ENCODE measurements at regions not wholly inside any gene's neighbourhood (a gene's known extent, or its start where the extent isn't known, plus 50 kb on each side); places are given as distances from the start of the nearest gene placed in this dataset.

DNA sequence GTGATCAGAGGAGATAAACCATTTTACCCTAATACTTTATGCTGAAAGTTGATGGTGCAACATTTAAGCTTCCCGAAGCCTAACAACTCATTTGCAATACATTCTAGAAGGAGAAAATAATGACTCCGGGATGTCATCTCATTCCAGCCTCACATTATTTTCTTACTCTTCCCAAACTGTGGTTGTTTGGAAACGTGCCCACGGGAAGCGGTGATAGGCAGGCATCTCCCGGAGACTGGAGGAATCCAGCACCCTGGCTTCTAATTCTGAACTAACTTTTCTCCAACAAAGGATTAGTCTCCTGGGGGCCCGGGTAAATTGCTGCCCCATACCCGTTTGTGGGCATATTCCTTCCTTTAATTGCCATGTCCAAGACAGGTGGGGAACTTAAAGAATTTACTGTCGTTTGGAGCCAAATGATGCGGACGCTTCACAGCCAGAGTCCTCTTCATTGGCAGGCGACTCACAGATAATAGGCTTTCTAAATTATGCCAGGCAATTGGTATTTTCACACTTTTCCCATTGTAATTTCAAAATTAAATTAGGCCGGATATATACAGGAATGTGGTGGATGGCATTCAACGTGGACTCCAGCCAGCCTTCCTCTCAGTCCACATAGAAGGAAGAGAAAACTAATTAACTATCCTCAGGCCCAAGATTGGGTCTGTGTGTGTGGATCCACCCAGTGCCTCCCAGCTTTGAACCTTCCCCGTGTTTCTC, 278.1 kb downstream of the AJAP1 start:
- Histone ChIP-seq H3K9me3 (replicated peaks) (no peaks in the 10 kb centered on the region), H3K36me3 (no peaks in the 10 kb centered on the region), H3K4me1 (no peaks in the 10 kb centered on the region), H3K27me3 (peaks cover 19% of the 10 kb centered on the region), H3K4me3 (no peak overlapping the region), H3K27ac (no peak overlapping the region)
- DNase-seq, result no peak

DNA sequence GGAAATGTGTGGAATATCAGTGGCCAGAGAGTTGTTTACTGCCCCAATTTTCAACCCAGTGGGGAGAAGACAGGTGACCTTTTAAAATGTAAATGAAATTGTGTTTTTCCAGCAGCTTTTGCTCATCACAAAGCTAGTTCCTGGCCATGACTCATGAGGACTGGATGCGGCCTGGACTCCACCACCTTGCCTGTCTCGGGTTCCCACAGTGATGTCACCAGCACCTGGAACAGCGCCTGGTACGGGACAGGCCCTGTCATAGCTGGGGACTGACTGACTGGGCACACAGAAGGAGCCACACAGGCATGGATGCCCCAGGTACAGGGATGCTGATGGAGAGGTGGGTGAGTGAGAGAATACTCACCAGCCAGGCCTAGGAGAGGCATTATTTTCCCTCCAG, 277.1 kb downstream of the AJAP1 start:
- peaks cover 21% of the 10 kb centered on the region for H3K27me3 ChIP-seq
- H3K9me3 ChIP-seq (replicated peaks), result no peaks in the 10 kb centered on the region
- H3K27ac ChIP-seq, result no peak overlapping the region
- H3K4me1 ChIP-seq, result no peaks in the 10 kb centered on the region
- H3K4me3 ChIP-seq, result no peak overlapping the region
- peak; percentile 16 to 17 for DNase-seq
- H3K36me3 ChIP-seq, result no peaks in the 10 kb centered on the region

DNA sequence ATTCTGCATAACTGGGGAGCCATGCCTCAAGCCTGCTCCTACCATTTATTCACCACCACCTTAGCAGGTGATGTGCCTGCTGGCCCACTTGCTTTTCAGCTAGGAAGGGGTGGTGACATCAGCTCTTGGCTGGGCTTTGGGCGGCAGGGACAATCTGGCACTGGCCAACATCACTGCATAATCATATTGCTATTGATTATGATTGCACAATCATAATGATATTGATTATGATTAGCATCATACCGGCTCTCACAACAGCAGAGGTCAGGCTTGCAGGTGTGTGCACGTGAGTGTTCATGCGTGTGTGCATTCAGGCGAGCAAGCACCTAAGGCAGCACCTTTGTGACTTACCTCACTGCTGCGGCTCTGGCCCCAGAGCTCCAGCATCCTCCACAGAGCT, 273.8 kb downstream of the AJAP1 start:
- H3K9me3 ChIP-seq (replicated peaks), result no peaks in the 10 kb centered on the region

DNA sequence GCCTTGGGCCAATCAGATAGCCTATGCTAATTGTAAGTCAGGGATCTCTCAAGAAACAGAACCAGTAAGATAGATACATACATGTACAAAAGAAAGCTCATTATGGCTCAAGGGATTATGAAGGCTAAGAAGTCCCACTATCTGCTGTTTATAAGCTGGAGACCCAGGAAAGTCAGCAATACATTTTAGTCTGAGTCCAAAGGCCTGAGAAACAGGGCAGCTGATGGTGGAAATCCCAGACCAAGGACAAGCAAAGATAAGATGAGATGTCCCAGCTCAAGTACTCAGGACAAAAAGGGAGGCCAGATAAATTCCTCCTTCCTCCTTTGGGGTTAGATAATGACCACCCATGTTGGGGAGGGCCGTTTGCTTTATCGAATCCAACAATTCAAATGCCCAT, 269.9 kb downstream of the AJAP1 start:
- H3K27ac ChIP-seq, result no peak overlapping the region
- H3K36me3 ChIP-seq, result no peaks in the 10 kb centered on the region
- DNase-seq, result no peak
- H3K27me3 ChIP-seq, result peaks cover 3% of the 10 kb centered on the region; the same call in 1 of the 2 replicates
- H3K9me3 ChIP-seq (replicated peaks), result no peaks in the 10 kb centered on the region
- no peak overlapping the region for H3K4me3 ChIP-seq
- no peaks in the 10 kb centered on the region for H3K4me1 ChIP-seq

More for the DNA sequence above, 273.8 kb downstream of the AJAP1 start:
- no peak overlapping the region for H3K4me3 ChIP-seq
- H3K27me3 ChIP-seq, result peaks cover 13% of the 10 kb centered on the region
- no peaks in the 10 kb centered on the region for H3K36me3 ChIP-seq
- H3K27ac ChIP-seq, result no peak overlapping the region
- DNase-seq, result no peak
- H3K4me1 ChIP-seq, result no peaks in the 10 kb centered on the region

DNA sequence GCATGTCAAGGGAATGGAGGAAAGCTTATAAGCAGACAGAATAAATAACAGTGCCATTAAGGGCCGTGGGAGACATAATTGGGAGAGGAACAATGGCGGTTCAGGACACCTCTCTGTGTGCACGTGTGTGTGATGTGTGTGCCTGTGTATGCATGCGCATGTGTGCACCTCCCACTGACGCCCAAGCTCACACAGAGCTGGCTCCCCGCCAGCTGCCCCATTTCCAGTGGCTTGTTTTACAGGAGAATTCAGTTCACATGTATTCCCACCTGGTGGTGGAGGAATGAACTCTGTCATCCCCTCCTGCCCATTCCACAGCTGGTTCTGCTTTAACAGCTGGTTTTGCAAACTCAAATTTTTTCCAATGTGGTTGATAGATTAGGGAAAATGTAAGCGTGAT, 262.2 kb downstream of the AJAP1 start:
- Histone ChIP-seq H3K4me3 (no peak overlapping the region), H3K36me3 (no peaks in the 10 kb centered on the region), H3K27me3 (peaks cover 18% of the 10 kb centered on the region), H3K4me1 (no peaks in the 10 kb centered on the region), H3K27ac (no peak overlapping the region), H3K9me3 (replicated peaks) (no peaks in the 10 kb centered on the region)
- no peak for DNase-seq

DNA sequence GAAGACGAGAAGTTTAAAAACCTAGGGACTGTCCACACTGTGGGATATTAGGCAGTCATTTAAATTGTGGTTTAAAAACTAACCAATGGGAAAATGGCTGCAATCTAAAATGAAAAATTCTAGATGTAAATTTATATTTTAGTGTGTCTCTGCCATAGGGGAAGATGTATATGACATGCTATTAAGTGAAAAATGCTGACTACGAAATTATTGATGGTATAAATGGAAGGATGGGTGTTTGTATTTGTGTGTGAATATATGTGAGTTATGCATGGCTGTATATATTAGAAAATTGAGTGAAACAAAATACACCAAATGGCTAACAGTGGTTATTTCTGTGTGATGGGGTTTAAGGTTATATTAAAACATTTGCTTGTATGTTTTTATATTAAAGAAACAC, 260.7 kb downstream of the AJAP1 start:
- no peaks in the 10 kb centered on the region for H3K9me3 ChIP-seq (replicated peaks)
- DNase-seq, result no peak

DNA sequence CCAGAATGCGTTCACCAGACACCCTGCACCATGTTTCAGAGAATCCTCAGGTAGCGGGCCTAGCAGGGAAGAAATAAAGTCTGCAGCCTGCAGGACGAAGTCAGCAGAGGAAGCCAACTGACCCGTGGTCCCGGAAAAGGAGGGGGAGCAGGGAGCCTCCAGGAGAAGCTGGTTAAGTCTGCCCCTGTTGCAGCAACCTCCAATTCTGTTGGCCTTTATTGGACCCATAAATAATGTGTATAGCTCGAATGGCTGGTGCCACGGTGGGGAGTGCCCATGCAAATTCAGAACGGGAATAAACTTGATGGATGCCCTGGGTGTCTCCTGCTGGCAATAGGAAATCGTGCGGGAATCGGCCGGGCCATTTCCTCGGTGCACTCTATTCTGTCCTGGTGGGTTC, 254.1 kb downstream of the AJAP1 start:
- Histone ChIP-seq H3K4me1 (no peaks in the 10 kb centered on the region), H3K9me3 (replicated peaks) (no peaks in the 10 kb centered on the region), H3K36me3 (no peaks in the 10 kb centered on the region), H3K4me3 (no peak overlapping the region), H3K27me3 (peaks cover 17% of the 10 kb centered on the region), H3K27ac (no peak overlapping the region)
- DNase-seq, result no peak

More for the DNA sequence above, 260.7 kb downstream of the AJAP1 start:
- H3K27ac ChIP-seq, result no peak overlapping the region
- H3K4me1 ChIP-seq, result no peaks in the 10 kb centered on the region
- no peak overlapping the region for H3K4me3 ChIP-seq
- H3K27me3 ChIP-seq, result peaks cover 18% of the 10 kb centered on the region
- H3K36me3 ChIP-seq, result no peaks in the 10 kb centered on the region

DNA sequence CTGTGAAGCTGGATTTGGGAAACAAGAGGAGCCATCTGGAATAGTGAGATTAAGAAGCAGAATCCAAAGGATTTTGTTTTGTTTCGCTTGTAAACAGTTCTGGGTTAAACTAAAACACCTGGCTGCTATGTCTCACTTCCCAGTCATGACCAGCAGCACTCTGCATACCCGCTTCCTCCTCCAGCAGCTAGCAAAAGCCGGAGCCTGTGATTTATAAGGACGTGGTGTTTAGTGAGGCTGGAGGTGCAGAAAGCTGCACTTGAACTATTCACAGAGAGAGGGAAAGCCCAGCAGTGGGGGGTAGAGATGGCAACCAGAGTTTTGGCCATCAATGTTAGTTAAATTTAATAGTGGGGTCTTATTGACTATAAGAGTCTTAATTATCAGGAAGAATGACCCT, 240.2 kb downstream of the AJAP1 start:
- no peaks in the 10 kb centered on the region for H3K4me1 ChIP-seq
- H3K27ac ChIP-seq, result no peak overlapping the region
- H3K9me3 ChIP-seq (replicated peaks), result no peaks in the 10 kb centered on the region
- no peak for DNase-seq
- no peaks in the 10 kb centered on the region for H3K36me3 ChIP-seq
- H3K4me3 ChIP-seq, result no peak overlapping the region
- H3K27me3 ChIP-seq, result peaks cover 16% of the 10 kb centered on the region; the same call in 1 of the 2 replicates

DNA sequence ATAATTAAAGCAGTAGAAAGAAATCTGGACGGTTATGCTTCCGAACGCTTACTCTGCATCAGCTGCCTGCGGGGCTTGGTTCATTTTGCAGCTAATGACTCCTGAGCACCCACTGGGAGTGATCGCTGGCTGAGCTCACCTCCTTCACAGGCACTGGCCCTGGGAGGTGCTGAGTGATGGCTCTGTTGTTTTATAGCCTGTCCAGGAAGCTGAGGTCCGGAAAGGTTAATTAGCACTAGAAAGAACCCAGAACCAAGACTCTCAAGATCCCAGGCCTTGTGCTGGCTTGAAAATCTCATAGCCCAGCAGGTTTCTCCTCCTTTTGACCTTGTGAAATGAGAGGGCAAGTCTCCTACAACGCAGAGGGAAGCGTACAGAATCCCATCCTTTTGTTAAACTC, 226.2 kb downstream of the AJAP1 start:
- Histone ChIP-seq H3K27ac (no peak overlapping the region), H3K4me1 (no peaks in the 10 kb centered on the region)

DNA sequence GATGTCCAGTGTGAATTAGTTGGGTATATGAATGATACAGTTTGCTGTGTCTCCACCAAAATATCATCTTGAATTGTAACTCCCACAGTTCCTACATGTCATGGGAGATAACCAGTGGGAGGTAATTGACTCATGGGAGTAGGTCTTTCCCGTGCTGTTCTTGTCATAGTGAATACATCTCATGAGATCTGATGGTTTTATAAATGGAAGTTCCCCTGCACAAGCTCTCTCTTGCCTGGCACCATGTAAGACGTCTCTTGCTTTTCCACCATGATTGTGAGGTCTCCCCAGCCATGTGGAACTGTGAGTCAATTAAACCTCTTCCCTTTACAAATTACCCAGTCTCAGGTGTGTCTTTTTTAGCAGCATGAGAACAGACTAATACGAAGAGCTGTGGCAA, 223.0 kb downstream of the AJAP1 start:
- Histone ChIP-seq H3K9me3 (replicated peaks) (no peaks in the 10 kb centered on the region), H3K4me1 (no peaks in the 10 kb centered on the region), H3K27ac (no peak overlapping the region), H3K36me3 (no peaks in the 10 kb centered on the region), H3K27me3 (peaks cover 8% of the 10 kb centered on the region), H3K4me3 (no peak overlapping the region)
- DNase-seq, result no peak

More for the DNA sequence above, 226.2 kb downstream of the AJAP1 start:
- Histone ChIP-seq H3K9me3 (replicated peaks) (no peaks in the 10 kb centered on the region), H3K27me3 (peaks cover 8% of the 10 kb centered on the region), H3K4me3 (no peak overlapping the region), H3K36me3 (no peaks in the 10 kb centered on the region)
- DNase-seq, result no peak

DNA sequence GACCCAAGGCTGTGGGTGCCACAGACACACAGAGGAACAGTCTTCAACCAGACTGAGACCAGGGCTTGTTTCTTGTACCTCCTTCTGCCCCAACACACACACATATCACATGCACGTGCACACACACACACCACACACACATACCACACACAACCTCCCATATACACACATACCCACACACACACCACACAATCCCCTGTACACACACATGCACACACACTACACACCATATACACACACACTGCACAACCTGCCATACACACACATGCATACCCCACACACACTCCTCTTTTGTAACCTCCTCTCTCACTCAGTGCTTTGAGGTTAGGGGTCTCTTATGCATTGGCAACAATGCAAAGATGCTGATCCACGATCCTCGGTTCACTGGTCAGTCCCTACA, 217.0 kb downstream of the AJAP1 start:
- H3K36me3 ChIP-seq, result no peaks in the 10 kb centered on the region
- H3K9me3 ChIP-seq (replicated peaks), result no peaks in the 10 kb centered on the region
- no peak for DNase-seq
- H3K4me1 ChIP-seq, result no peaks in the 10 kb centered on the region
- no peak overlapping the region for H3K27ac ChIP-seq
- H3K27me3 ChIP-seq, result no peaks in the 10 kb centered on the region
- no peak overlapping the region for H3K4me3 ChIP-seq

DNA sequence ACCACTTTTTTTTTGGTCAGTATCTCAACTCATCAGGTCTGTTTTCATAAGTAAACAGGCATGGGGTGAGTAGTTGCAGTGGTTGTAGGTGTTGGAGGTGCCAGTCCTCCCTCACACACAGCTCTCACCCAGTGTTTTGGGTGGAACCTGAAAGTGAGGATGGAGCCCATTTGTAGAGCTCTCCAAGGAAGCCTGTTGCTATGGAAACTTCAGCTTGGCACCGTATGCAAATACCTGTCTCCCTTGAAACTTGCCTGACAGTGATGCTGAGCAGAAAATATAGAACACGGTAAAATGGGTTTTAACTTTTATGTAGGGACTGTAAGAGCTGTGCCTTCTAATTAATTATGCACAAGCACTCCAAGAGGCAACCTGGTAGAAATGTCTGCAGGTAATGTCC, 214.1 kb downstream of the AJAP1 start:
- Histone ChIP-seq H3K4me3 (no peak overlapping the region), H3K9me3 (replicated peaks) (no peaks in the 10 kb centered on the region), H3K36me3 (no peaks in the 10 kb centered on the region), H3K4me1 (no peaks in the 10 kb centered on the region), H3K27me3 (no peaks in the 10 kb centered on the region), H3K27ac (no peak overlapping the region)
- no peak for DNase-seq

DNA sequence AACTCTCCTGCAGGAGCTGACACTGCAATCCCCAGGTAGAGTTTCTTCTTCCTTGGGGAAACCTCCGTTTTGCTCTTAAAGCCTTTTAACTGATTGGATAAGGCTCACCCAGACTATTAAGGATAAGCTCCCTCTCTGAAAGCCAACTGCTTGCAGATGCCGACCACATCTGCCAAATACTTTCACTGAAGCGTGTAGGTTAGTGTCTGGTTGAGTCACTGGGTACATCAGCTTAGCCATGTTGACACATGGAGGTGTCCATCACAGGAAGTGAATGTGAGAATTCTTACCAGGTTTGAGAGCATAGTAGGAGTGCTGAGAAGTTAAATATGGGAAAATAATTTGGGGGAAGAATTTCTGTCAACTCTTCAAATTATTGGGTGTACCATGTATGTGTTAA, 202.0 kb downstream of the AJAP1 start:
- Histone ChIP-seq H3K4me1 (no peaks in the 10 kb centered on the region), H3K9me3 (replicated peaks) (no peaks in the 10 kb centered on the region), H3K36me3 (no peaks in the 10 kb centered on the region), H3K4me3 (no peak overlapping the region), H3K27ac (no peak overlapping the region), H3K27me3 (no peaks in the 10 kb centered on the region)
- no peak for DNase-seq

DNA sequence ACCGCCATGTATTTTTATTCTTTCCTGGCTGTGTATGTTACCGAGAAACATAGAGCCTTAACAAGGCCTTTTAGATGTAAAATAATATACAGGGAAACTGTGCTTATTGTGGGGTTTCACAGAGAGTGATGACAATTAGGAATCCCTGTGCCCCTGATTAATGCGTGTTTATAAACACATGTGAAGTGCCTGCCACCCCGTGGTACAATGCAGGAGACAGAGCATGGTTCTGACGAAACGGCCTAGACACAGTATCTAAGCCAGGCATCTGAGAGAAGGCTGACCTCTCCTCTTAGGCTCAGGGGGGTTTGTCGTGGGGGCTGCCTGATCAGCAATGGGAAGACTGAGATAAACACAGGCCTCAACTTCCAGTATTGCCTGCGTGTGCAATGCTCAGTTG, 200.0 kb downstream of the AJAP1 start:
- H3K36me3 ChIP-seq, result no peaks in the 10 kb centered on the region
- no peak for DNase-seq
- H3K27me3 ChIP-seq, result no peaks in the 10 kb centered on the region
- no peaks in the 10 kb centered on the region; the same call in 1 of the 2 replicates for H3K9me3 ChIP-seq (replicated peaks)
- H3K4me3 ChIP-seq, result no peak overlapping the region
- H3K4me1 ChIP-seq, result no peaks in the 10 kb centered on the region
- no peak overlapping the region for H3K27ac ChIP-seq

DNA sequence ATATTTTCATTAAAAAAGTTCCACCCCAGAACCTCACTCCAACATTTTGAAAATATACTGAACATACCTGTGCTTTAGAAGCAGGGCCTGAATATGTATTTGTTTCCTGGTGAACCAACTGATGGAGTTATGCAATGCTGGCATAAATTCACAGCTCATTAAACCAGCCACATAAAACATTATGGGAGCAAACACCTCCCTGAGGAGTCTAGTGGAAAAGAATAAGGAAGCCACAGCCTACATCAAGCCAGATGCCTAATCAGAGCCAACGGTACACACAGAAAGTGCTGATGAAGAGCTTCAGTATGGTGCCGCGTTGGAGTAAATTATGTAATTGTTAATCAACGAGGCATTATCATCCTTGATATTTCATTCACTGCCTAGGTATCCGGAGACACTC, 199.5 kb downstream of the AJAP1 start:
- Histone ChIP-seq H3K27ac (no peak overlapping the region), H3K36me3 (no peaks in the 10 kb centered on the region), H3K27me3 (no peaks in the 10 kb centered on the region), H3K4me3 (no peak overlapping the region), H3K4me1 (no peaks in the 10 kb centered on the region), H3K9me3 (replicated peaks) (no peaks in the 10 kb centered on the region; the same call in 1 of the 2 replicates)
- no peak for DNase-seq

DNA sequence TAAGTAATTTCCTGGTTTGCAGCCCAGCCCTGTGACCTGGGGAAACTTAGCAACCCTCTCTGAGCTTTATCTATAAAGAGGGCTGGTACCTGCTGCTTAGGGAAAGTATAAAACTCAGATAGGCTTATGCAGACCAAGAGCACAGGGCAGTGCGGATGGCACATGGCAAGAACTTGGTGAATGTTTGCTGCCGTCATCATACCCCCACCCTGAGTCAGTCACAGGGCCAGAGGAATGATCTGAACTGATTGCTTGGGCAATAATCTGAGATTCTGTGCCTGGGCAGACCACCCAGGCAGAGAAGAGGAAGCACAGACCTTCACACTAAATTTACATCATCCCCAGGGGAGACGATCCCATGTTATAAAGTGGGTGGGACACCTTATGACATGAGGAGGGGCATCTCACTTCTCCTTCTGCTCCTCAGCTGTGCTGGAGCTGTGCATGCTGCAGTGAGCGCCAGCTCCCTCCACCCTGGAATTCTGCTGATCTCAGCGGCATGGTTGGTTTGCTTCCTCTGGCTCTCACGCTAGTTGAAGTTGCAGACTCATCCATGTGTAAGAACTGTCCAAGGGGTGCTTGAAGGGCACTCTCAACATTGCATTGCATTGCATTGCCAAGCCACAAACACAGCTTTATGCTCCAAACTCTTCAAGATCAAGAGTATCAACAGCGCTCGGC, 197.1 kb downstream of the AJAP1 start:
- no peaks in the 10 kb centered on the region for H3K36me3 ChIP-seq
- no peaks in the 10 kb centered on the region; the same call in 1 of the 2 replicates for H3K9me3 ChIP-seq (replicated peaks)
- no peaks in the 10 kb centered on the region; the same call in 1 of the 2 replicates for H3K27me3 ChIP-seq
- H3K4me1 ChIP-seq, result no peaks in the 10 kb centered on the region
- no peak overlapping the region for H3K27ac ChIP-seq
- DNase-seq, result no peak
- no peak overlapping the region for H3K4me3 ChIP-seq
